GM12878 (cell line): ENCODE measurements at regions not wholly inside any gene's neighbourhood (a gene's known extent, or its start where the extent isn't known, plus 50 kb on each side); places are given as distances from the start of the nearest gene placed in this dataset.

ENCODE experiments used
- ATAC-seq: fragments of 200-7000 bp; cut with Tn5 transposase; 3 replicates; pipeline ENCODE4 v1.9.1; 2020; ENCODE audit warnings: mild to moderate bottlenecking, moderate library complexity
- BruUV-seq: library from RNA; stranded (reverse); fragments of 400-500 nt; replicated peaks from 2 replicates; lab custom pipeline; 2021; lab: Mats Ljungman, UMichigan
- CTCF ChIA-PET: fragments of 300-600 bp; sonication (Branson Sonifier 250); formaldehyde crosslinking; extraction: SDS; loops from one replicate; lab custom pipeline; 2021; ENCODE audit warnings: inconsistent platforms; lab: Yijun Ruan, JAX
- POLR2A ChIA-PET: fragments of 350-600 bp; formaldehyde crosslinking; extraction: SDS; loops from one replicate; lab custom pipeline; 2021; ENCODE audit warnings: inconsistent platforms; lab: Charles Lee
- RAD21 ChIA-PET: fragments of 300-600 bp; sonication (Branson Sonifier 250); formaldehyde crosslinking; loops from one replicate; lab custom pipeline; 2023; ENCODE audit warnings: antibody characterized with exemption; ENCODE audit not compliant: unreplicated experiment; lab: Charles Lee
- SMC1A ChIA-PET: fragments of 300-600 bp; sonication (Branson Sonifier 250); formaldehyde crosslinking; loops from one replicate; lab custom pipeline; 2023; ENCODE audit not compliant: unreplicated experiment, uncharacterized antibody; lab: Charles Lee
- DNase-seq: peaks from one replicate; pipeline ENCODE4 v3.0.0-alpha.2; 2011; ENCODE audit warnings: low read depth, low spot score
- FAIRE-seq: peaks from 3 replicates; lab custom pipeline; 2011; peaks lifted over from hg19 to GRCh38; lab: Jason Lieb, UNC
- H2AFZ ChIP-seq: 2 replicates; pipeline ENCODE4 v1.6.0; 2011; ENCODE audit warnings: low read depth, low read length, control low read depth; ENCODE audit not compliant: control insufficient read depth
- H3K27ac ChIP-seq: 2 replicates; pipeline ENCODE4 v1.5.1; 2011; ENCODE audit warnings: control low read depth; ENCODE audit not compliant: control insufficient read depth, insufficient read depth
- H3K27me3 ChIP-seq, 2 experiments: replicated peaks in 1 of 2; 2 replicates each; pipeline versions ENCODE4 v1.6.0 to v1.6.1; 2011; ENCODE audit warnings: low read length in 1 of 2; ENCODE audit not compliant: control insufficient read depth in 2 of 2, insufficient read depth in 2 of 2
- H3K36me3 ChIP-seq, 2 experiments: 2 replicates each; pipeline ENCODE4 v1.5.1; 2011; ENCODE audit warnings: low read length in 1 of 2; ENCODE audit not compliant: control insufficient read depth in 2 of 2, insufficient read depth in 2 of 2
- H3K4me1 ChIP-seq: 2 replicates; pipeline ENCODE4 v1.6.1; 2011; ENCODE audit warnings: mild to moderate bottlenecking, low read length, moderate library complexity, mixed read lengths; ENCODE audit not compliant: control insufficient read depth, insufficient read depth
- H3K4me2 ChIP-seq: 2 replicates; pipeline ENCODE4 v1.6.0; 2011; ENCODE audit warnings: control low read depth; ENCODE audit not compliant: control insufficient read depth, insufficient read depth
- H3K4me3 ChIP-seq: fragments of 200-600 bp; sonication (generic); 2 replicates; pipeline ENCODE4 v1.5.1; 2016
- H3K79me2 ChIP-seq: 2 replicates; pipeline ENCODE4 v1.6.0; 2011; ENCODE audit warnings: low read length; ENCODE audit not compliant: control insufficient read depth, insufficient read depth
- H3K9ac ChIP-seq: 2 replicates; pipeline ENCODE4 v1.8.0; 2011; ENCODE audit warnings: low read length, control low read depth, mixed read lengths; ENCODE audit not compliant: control insufficient read depth, insufficient read depth
- H3K9me3 ChIP-seq: replicated peaks from 3 replicates; pipeline ENCODE4 v1.5.1; 2011; ENCODE audit warnings: mild to moderate bottlenecking, low read length; ENCODE audit not compliant: control insufficient read depth, insufficient read depth
- H4K20me1 ChIP-seq: 2 replicates; pipeline ENCODE4 v1.6.0; 2011; ENCODE audit not compliant: control insufficient read depth, insufficient read depth
- NBN ChIP-seq: fragments of 450-650 bp; IDR thresholded peaks from 2 replicates; pipeline ENCODE4 v1.6.1; 2016
- PAX5 ChIP-seq: IDR thresholded peaks from 2 replicates; pipeline ENCODE4 v1.6.1; 2011; ENCODE audit warnings: low read depth, low read length, borderline replicate concordance
- POLR2A ChIP-seq: IDR thresholded peaks from 2 replicates; pipeline ENCODE4 v1.6.1; 2011; ENCODE audit warnings: low read depth, mild to moderate bottlenecking, low read length
- POLR2AphosphoS5 ChIP-seq: IDR thresholded peaks from 2 replicates; pipeline ENCODE4 v1.6.1; 2011; ENCODE audit warnings: mild to moderate bottlenecking, low read length, inconsistent platforms
- POU2F2 ChIP-seq: IDR thresholded peaks from 3 replicates; pipeline ENCODE4 v1.6.1; 2011; ENCODE audit warnings: low read depth, mild to moderate bottlenecking, low read length, borderline replicate concordance
- RAD21 ChIP-seq: IDR thresholded peaks from 2 replicates; pipeline ENCODE4 v1.6.1; 2011; ENCODE audit warnings: mild to moderate bottlenecking, low read depth, low read length, moderate library complexity; ENCODE audit not compliant: insufficient read depth
- RFX5 ChIP-seq: IDR thresholded peaks from 2 replicates; pipeline ENCODE4 v1.6.1; 2011; ENCODE audit warnings: low read depth, low read length, improper control_type of control experiment
- SMAD1 ChIP-seq: fragments of 450-650 bp; IDR thresholded peaks from 2 replicates; pipeline ENCODE4 v1.6.1; 2018; ENCODE audit warnings: mild to moderate bottlenecking, low read depth; ENCODE audit not compliant: partially characterized antibody
- STAT3 ChIP-seq: IDR thresholded peaks from 2 replicates; pipeline ENCODE4 v1.6.1; 2011; ENCODE audit warnings: low read depth, low read length, improper control_type of control experiment
- SUZ12 ChIP-seq: fragments of 200-600 bp; sonication (generic); IDR thresholded peaks from one replicate; pipeline ENCODE4 v1.6.1; 2018; ENCODE audit warnings: antibody characterized with exemption, mild to moderate bottlenecking; ENCODE audit not compliant: unreplicated experiment
- ZNF274 ChIP-seq: IDR thresholded peaks from one replicate; pipeline ENCODE4 v1.8.0; 2011; ENCODE audit not compliant: insufficient read length, insufficient read depth
- WGBS: methylation state at CpG from one replicate; pipeline ENCODE4 v1.1.6; 2016; ENCODE audit warnings: low lambda C conversion rate; ENCODE audit not compliant: insufficient replicate concordance, insufficient coverage; ENCODE audit errors: missing lambda C conversion rate; 5-methylcytosine and 5-hydroxymethylcytosine counted together
- in situ Hi-C: fragments of 300-500 bp; cut with MboI; formaldehyde crosslinking; loops from 9 replicates; pipeline ENCODE4 v1.14.3; 2018; ENCODE audit warnings: mixed read lengths
- intact Hi-C: fragments of 100-400 bp; cut with micrococcal nuclease; formaldehyde crosslinking; loops from one replicate; pipeline ENCODE4 v1.14.2; 2022; ENCODE audit not compliant: unreplicated experiment

- TF ChIP-seq PAX5 (no peak), RFX5 (no peak), STAT3 (no peak), NBN (no peak), POLR2AphosphoS5 (no peak)
These were observed 67.2 kb downstream of the ADM start (continued) for GRCh38 chr11:10371926-10372641.

GRCh38 chr11:10373340-10373739 lies 68.5 kb downstream of the ADM start:
- no peak for TF ChIP-seq POLR2A
- no peak for TF ChIP-seq POU2F2
- no peak for TF ChIP-seq RAD21
- no peak for TF ChIP-seq SMAD1
- no peak for TF ChIP-seq ZNF274
- TF ChIP-seq SUZ12, result no peak
- Histone ChIP-seq H4K20me1 (no peaks in the 10 kb centered on the region), H2AFZ (no peak overlapping the region), H3K27me3 (no peaks in the 10 kb centered on the region; a peak in 1 of 4 replicates), H3K4me3 (no peak overlapping the region), H3K79me2 (no peaks in the 10 kb centered on the region), H3K9ac (no peak overlapping the region), H3K9me3 (no peaks in the 10 kb centered on the region), H3K4me2 (no peak overlapping the region), H3K36me3 (no peaks in the 10 kb centered on the region), H3K27ac (no peak overlapping the region), H3K4me1 (no peaks in the 10 kb centered on the region)
- ChIA-PET SMC1A (no interaction called here), POLR2A (no interaction called here), RAD21 (no interaction called here), CTCF (interaction anchor here (0.6 kb wide), 1 partner anchor 621 kb away, joined by 3 read pairs; no protein-coding TSS in a partner anchor)
- FAIRE-seq, result no peak
- DNase-seq, result no peak
- BruUV-seq, result no TSS peak
- ATAC-seq, result no peak
- intact Hi-C loops (no loop called here), in situ Hi-C loops (no loop called here)
- WGBS, result 42% methylated on average over 3 of the region's 3 CpGs
